Hepatic stellate cell (primary cell): ENCODE measurements at regions not wholly inside any gene's neighbourhood (a gene's known extent, or its start where the extent isn't known, plus 50 kb on each side); places are given as distances from the start of the nearest gene placed in this dataset.

Source experiments
- DNase-seq: peaks from one replicate; pipeline ENCODE4 v3.0.0; 2011; ENCODE audit warnings: low spot score

GRCh38 chr17:79501910-79502309 lies 108.9 kb downstream of the RBFOX3 start:
- no peak for DNase-seq

- no peak for DNase-seq
Measured at GRCh38 chr17:79500745-79501618, 109.9 kb downstream of the RBFOX3 start.

GRCh38 chr17:79498854-79499253 lies 112.0 kb downstream of the RBFOX3 start:
- DNase-seq = no peak

GRCh38 chr17:79497777-79498348 lies 113.0 kb downstream of the RBFOX3 start:
- DNase-seq = no peak

- DNase-seq = no peak
Measured at GRCh38 chr17:79496422-79497005, 114.3 kb downstream of the RBFOX3 start.

GRCh38 chr17:79495665-79496064 lies 115.2 kb downstream of the RBFOX3 start:
- DNase-seq = no peak

- no peak for DNase-seq
Measured at GRCh38 chr17:79491006-79491405, 119.8 kb downstream of the RBFOX3 start.

GRCh38 chr17:79490530-79490929 lies 120.3 kb downstream of the RBFOX3 start:
- DNase-seq = no peak

- no peak for DNase-seq
Measured at GRCh38 chr17:79487149-79487548, 123.7 kb downstream of the RBFOX3 start.

- DNase-seq = no peak
Measured at GRCh38 chr17:79485991-79486390, 124.9 kb downstream of the RBFOX3 start.

GRCh38 chr17:79485419-79485985 lies 125.3 kb downstream of the RBFOX3 start:
- DNase-seq = no peak

- DNase-seq = no peak
Measured at GRCh38 chr17:79484600-79485418, 126.0 kb downstream of the RBFOX3 start.

GRCh38 chr17:79483842-79484241 lies 127.0 kb downstream of the RBFOX3 start:
- no peak for DNase-seq

GRCh38 chr17:79482727-79483521 lies 127.9 kb downstream of the RBFOX3 start:
- DNase-seq = no peak

- no peak for DNase-seq
Measured at GRCh38 chr17:79479876-79480275, 131.0 kb downstream of the RBFOX3 start.

- no peak for DNase-seq
Measured at GRCh38 chr17:79478841-79479240, 132.0 kb downstream of the RBFOX3 start.

GRCh38 chr17:79478051-79478461 lies 132.8 kb downstream of the RBFOX3 start:
- DNase-seq = no peak

- DNase-seq = no peak
Measured at GRCh38 chr17:79476074-79476652, 134.7 kb downstream of the RBFOX3 start.

GRCh38 chr17:79473876-79474440 lies 136.9 kb downstream of the RBFOX3 start:
- DNase-seq = no peak

- DNase-seq = no peak
Measured at GRCh38 chr17:79473111-79473875, 137.6 kb downstream of the RBFOX3 start.
